ENCODE measurements at regions not wholly inside any gene's neighbourhood (a gene's known extent, or its start where the extent isn't known, plus 50 kb on each side); places are given as distances from the start of the nearest gene placed in this dataset.

DNA sequence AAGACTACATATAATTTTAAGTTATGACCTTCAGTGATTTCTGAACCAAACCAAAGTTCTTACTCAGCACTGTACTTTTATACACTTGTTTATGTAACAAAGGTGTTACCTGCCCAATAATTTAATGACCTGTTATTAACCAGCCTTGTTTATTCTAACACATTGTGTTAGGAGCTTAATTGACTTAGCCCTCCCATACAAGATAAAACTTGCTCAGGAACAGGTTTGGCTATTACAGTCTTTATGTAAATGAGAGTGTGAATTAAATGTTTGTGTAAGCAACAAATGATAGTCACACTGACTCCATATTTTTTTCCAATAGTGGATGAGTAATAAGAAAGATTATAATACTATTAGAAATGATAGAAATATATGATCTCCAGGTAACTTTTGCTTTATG is 51.8 kb upstream of the MYCBP2 start:
- no peak for DNase-seq

DNA sequence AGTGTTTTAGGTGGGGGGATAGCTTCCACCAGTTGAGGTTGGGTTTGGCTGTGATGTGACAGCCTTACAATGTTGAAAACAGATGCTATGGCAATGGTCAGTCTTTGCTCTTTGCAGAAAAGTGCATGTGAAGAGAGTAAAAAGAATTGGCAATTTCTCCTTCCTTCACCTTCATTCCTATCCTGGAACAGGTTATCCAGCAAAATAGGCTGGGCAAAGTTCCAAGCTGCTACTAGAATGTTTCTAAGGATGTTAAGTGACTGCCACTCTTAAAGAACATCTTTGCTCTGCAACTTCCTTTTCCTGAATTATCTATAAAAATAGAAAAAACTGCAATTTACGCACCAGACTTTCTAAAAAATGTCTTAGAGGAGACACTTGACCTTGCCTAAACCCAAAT is 50.1 kb upstream of the MYCBP2 start:
- no peak for DNase-seq
